ENCODE measurements at regions not wholly inside any gene's neighbourhood (a gene's known extent, or its start where the extent isn't known, plus 50 kb on each side); places are given as distances from the start of the nearest gene placed in this dataset.
"Not testable (repeated sequence)": the region's sequence is repeated elsewhere in the genome, so short reads cannot be mapped to it uniquely, and the experiment has no call there.

GRCh38 chr14:53368066-53368465, 214.9 kb upstream of the DDHD1 start:
- H3K27me3 ChIP-seq (replicated peaks) = no peaks in the 10 kb centered on the region
- DNase-seq = no peak
- H3K4me3 ChIP-seq (ENCODE audit: low read depth, low read length) = no peak overlapping the region
- no peaks in the 10 kb centered on the region for H3K36me3 ChIP-seq (replicated peaks)
- no peak for TF ChIP-seq CTCF (IDR thresholded peaks at IDR 0.05; ENCODE audit: low read depth, low read length, missing control alignments)
- in situ Hi-C loops (cut with HindIII; ENCODE audit: low pct_ligation_motif_present, low sequenced_read_pairs) = no loop called here
- peak overlapping the region; percentile 57 for H3K27ac ChIP-seq

GRCh38 chr14:53367644-53368026, 214.5 kb upstream of the DDHD1 start:
- Histone ChIP-seq H3K36me3 (replicated peaks) (no peaks in the 10 kb centered on the region), H3K4me3 (ENCODE audit: low read depth, low read length) (no peak overlapping the region), H3K27me3 (replicated peaks) (no peaks in the 10 kb centered on the region), H3K27ac (peak overlapping the region; percentile 57)
- in situ Hi-C loops (cut with HindIII; ENCODE audit: low pct_ligation_motif_present, low sequenced_read_pairs) = no loop called here
- no peak for TF ChIP-seq CTCF (IDR thresholded peaks at IDR 0.05; ENCODE audit: low read depth, low read length, missing control alignments)
- no peak for DNase-seq

GRCh38 chr14:53365486-53366130, 212.5 kb upstream of the DDHD1 start:
- Histone ChIP-seq H3K27me3 (replicated peaks) (no peaks in the 10 kb centered on the region), H3K27ac (peak overlapping the region; percentile 4), H3K36me3 (replicated peaks) (no peaks in the 10 kb centered on the region), H3K4me3 (ENCODE audit: low read depth, low read length) (no peak overlapping the region)
- DNase-seq = peak; percentile 45
- no peak for TF ChIP-seq CTCF (IDR thresholded peaks at IDR 0.05; ENCODE audit: low read depth, low read length, missing control alignments)
- in situ Hi-C loops (cut with HindIII; ENCODE audit: low pct_ligation_motif_present, low sequenced_read_pairs) = no loop called here

GRCh38 chr14:53362916-53363315, 209.8 kb upstream of the DDHD1 start:
- in situ Hi-C loops (cut with HindIII; ENCODE audit: low pct_ligation_motif_present, low sequenced_read_pairs); DNase-seq; H3K27ac ChIP-seq; H3K27me3 ChIP-seq (replicated peaks); H3K4me3 ChIP-seq (ENCODE audit: low read depth, low read length); H3K36me3 ChIP-seq (replicated peaks): not testable (repeated sequence)

GRCh38 chr14:53360829-53361228, 207.7 kb upstream of the DDHD1 start:
- no peak for DNase-seq
- no peaks in the 10 kb centered on the region for H3K36me3 ChIP-seq (replicated peaks)
- TF ChIP-seq CTCF (IDR thresholded peaks at IDR 0.05; ENCODE audit: low read depth, low read length, missing control alignments) = no peak
- no peak overlapping the region for H3K4me3 ChIP-seq (ENCODE audit: low read depth, low read length)
- in situ Hi-C loops (cut with HindIII; ENCODE audit: low pct_ligation_motif_present, low sequenced_read_pairs) = no loop called here
- no peaks in the 10 kb centered on the region for H3K27me3 ChIP-seq (replicated peaks)
- H3K27ac ChIP-seq = no peak overlapping the region

- no peak for TF ChIP-seq CTCF (IDR thresholded peaks at IDR 0.05; ENCODE audit: low read depth, low read length, missing control alignments)
- Histone ChIP-seq H3K27me3 (replicated peaks) (no peaks in the 10 kb centered on the region), H3K4me3 (ENCODE audit: low read depth, low read length) (no peak overlapping the region), H3K36me3 (replicated peaks) (no peaks in the 10 kb centered on the region), H3K27ac (no peak overlapping the region)
- in situ Hi-C loops (cut with HindIII; ENCODE audit: low pct_ligation_motif_present, low sequenced_read_pairs) = no loop called here
- DNase-seq = no peak
These were observed 205.0 kb upstream of the DDHD1 start for GRCh38 chr14:53358166-53358565.
